Endometrium (tissue), 2 donors: ENCODE measurements at regions not wholly inside any gene's neighbourhood (a gene's known extent, or its start where the extent isn't known, plus 50 kb on each side); places are given as distances from the start of the nearest gene placed in this dataset.

Experiments used
- FAIRE-seq: peaks from 2 replicates; lab custom pipeline; 2012; peaks lifted over from hg19 to GRCh38; lab: Jason Lieb, UNC
- donor health status: control.
- donor health status: control.

GRCh38 chr11:130804306-130805076, 111.8 kb downstream of the SNX19 start:
- no peak for FAIRE-seq

- no peak for FAIRE-seq
Measured at GRCh38 chr11:130806746-130807145, 109.5 kb downstream of the SNX19 start.

DNA sequence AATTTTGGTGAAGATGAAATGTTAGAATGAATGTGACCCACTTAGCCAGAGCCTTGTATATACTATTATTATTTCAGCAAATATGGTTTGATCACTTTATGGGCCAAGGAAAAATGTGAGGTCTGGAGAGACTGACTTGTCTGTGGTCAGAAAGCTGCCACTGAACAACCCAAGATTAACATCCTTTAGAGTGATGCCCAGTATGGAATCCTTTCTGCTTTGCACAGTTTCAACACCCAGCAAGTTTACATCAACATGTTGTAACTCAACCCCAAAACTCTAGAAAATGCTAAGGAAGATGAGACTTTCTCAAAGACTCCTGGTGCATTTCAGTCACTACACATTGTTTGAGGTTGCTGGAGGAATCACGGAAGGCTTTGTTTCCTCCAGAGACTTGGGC, 107.7 kb downstream of the SNX19 start:
- no peak for FAIRE-seq

DNA sequence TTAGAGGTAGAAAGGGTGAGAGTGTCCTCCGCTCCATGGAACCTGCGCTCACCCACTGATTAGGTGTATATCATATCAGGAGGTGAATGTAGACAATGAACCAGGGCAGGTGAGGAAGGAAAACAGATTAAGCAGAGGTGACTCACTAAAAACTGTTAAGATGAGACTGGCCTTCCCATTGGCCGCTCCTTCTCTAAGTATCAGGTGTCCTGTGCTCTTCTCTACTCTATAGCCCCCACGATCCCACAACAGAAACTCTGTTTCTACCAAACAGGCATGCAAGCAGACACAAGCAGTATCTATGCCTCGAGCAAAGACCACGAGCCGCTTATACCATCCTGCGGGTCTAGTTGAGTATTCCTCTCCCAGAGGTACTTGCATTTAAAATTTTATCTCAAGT, 103.1 kb downstream of the SNX19 start:
- FAIRE-seq = no peak

DNA sequence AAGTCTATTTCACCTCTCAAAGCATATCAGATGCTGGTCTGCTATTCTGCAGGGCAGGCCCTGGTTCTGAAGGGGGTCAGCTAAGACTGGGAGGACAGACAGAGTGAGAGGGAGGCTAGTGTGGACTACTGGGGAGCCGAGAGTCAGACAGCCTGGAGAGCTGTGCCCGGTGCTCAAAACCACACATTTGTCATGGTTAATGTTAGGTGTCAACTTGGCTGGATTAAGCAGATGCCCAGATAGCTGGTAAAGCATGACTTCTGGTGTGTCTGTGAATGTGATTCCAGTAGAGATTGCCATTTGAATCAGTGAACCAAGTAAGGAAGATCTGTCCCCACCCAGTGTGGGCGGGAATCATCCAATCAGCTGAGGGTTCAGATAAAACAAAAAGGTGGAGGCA, 102.6 kb downstream of the SNX19 start:
- no peak for FAIRE-seq

GRCh38 chr11:130814440-130815096, 101.7 kb downstream of the SNX19 start:
- no peak for FAIRE-seq

DNA sequence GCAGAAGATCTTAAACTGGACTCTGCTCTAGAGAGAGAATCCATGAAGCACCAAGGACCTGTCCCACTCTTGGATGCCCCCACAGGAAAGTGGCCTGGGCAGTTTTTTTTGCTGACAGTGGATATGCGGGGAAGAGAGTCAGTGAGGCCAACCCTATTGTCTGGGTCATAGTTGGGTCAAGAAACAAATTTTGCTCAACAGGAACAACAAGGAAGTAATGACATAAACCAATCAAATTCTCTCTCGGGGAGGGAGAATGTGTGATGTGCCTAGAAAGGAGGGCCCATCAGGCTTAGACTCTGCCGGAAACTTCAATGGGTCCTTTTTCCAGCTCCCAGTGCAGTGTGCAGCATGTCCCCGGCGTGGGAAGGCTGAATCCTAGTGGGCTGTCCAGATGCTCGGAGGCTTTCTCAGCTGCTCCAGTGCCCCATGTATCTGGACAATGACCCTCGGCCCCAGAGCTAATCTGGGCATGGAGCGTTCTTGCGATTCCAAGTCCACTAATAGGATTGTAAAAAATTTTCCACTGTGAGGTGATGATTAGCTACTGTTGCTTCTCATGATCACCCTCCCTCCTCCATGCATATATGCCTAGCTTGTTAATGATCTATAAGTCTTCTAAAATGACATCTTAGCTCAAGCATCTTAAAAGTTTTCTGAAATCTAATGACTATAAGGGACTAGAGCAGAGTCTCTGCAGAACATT, 101.0 kb downstream of the SNX19 start:
- no peak for FAIRE-seq

- FAIRE-seq = no peak
Measured at GRCh38 chr11:130815956-130816355, 100.3 kb downstream of the SNX19 start.

- no peak for FAIRE-seq
Measured at GRCh38 chr11:130816546-130817329, 99.5 kb downstream of the SNX19 start.

DNA sequence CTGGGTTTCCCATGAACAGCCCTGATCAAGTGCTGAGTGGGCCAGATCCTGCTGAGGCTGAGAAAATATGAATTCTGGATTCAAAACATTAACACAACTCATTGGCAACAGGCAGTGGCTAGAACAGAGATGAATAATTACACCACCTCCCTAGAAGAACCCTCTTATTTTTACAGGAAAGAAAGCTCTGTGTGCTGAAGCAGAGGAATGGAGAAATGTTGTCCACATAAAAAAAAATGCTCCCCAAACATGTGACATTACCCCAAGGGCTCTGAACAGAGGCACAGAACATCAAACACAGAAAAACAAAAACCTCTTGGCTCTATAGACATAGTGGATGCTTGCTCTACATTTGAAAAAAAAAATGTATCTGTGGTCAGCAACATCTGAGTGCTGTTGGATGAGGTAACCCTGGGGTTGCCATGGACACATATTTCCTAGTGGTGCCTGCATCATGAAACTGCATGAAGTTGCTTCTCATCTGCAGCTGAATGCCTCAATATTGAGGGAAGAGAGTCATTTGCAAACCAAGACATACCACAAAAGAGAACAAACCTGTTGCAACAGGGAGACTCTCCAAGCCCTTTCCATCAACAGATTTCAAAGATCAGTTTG, 98.8 kb downstream of the SNX19 start:
- no peak for FAIRE-seq

DNA sequence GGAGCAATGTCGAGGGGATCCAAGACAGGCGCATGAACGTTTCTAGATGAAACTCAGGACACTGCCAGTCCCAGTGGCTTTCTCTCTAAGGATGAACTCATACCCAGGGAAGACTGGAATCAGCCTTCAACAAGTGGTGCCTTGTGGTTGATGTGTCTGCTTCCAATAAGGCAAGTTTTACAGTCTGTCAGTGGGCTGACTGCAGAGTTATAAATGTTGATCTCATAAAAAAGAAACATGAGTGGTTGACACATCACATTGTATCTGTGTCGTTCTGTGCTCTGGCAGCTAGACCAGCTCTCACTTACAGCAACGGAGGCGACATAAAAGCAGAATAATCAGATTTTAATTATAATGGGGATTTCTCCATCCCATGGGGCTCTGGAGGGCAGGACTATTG, 96.7 kb downstream of the SNX19 start:
- no peak for FAIRE-seq
